Neural cell (in vitro differentiated cells): ENCODE measurements at regions not wholly inside any gene's neighbourhood (a gene's known extent, or its start where the extent isn't known, plus 50 kb on each side); places are given as distances from the start of the nearest gene placed in this dataset.

Experiments used
- CTCF ChIP-seq: fragments of 450-650 bp; IDR thresholded peaks from 2 replicates; pipeline ENCODE4 v1.5.1; 2014; ENCODE audit warnings: antibody characterized with exemption, mild to moderate bottlenecking, moderate library complexity; ENCODE audit not compliant: poor library complexity, severe bottlenecking
- EZH2 ChIP-seq: fragments of 200-600, 300-800 bp; shearing (Covaris generic), sonication (generic); IDR thresholded peaks from 2 replicates; pipeline ENCODE4 v1.6.1; 2014; ENCODE audit warnings: antibody characterized with exemption, low read length, borderline replicate concordance, mild to moderate bottlenecking; ENCODE audit not compliant: insufficient read depth, poor library complexity, severe bottlenecking
- MXI1 ChIP-seq: fragments of 450-650 bp; conservative IDR thresholded peaks from 2 replicates; pipeline ENCODE4 v1.6.1; 2014; ENCODE audit warnings: antibody characterized with exemption, mild to moderate bottlenecking; ENCODE audit not compliant: poor library complexity, severe bottlenecking
- REST ChIP-seq: IDR thresholded peaks from 2 replicates; pipeline ENCODE4 v1.6.1; 2012; ENCODE audit warnings: borderline replicate concordance
- TAF1 ChIP-seq: IDR thresholded peaks from 2 replicates; pipeline ENCODE4 v1.6.1; 2012; ENCODE audit warnings: low read depth

GRCh38 chr7:110387689-110388088 is 703.2 kb upstream of the LRRN3 start:
- TF ChIP-seq TAF1 (no peak), REST (no peak), CTCF (no peak), MXI1 (no peak), EZH2 (no peak)
